Astrocyte of the cerebellum (primary cell): ENCODE measurements at regions not wholly inside any gene's neighbourhood (a gene's known extent, or its start where the extent isn't known, plus 50 kb on each side); places are given as distances from the start of the nearest gene placed in this dataset.
"Not testable (repeated sequence)": the region's sequence is repeated elsewhere in the genome, so short reads cannot be mapped to it uniquely, and the experiment has no call there.

Experiments
- DNase-seq: peaks from one replicate; pipeline ENCODE4 v3.0.0-alpha.2; 2011; ENCODE audit warnings: low read depth
- H3K4me3 ChIP-seq: 2 replicates; pipeline ENCODE4 v1.5.1; 2011; ENCODE audit warnings: mild to moderate bottlenecking, low read depth, low read length, moderate library complexity
- in situ Hi-C: cut with HindIII; loops from 2 replicates; pipeline ENCODE4 v1.10.0; 2017; ENCODE audit warnings: low sequenced_read_pairs
- TF ChIP-seq, protein P1 (sequence below): IDR thresholded peaks from 2 replicates; pipeline ENCODE4 v1.5.1; 2012; ENCODE audit warnings: low read length, low read depth, moderate library complexity, mild to moderate bottlenecking; ENCODE audit errors: missing control alignments

DNA sequence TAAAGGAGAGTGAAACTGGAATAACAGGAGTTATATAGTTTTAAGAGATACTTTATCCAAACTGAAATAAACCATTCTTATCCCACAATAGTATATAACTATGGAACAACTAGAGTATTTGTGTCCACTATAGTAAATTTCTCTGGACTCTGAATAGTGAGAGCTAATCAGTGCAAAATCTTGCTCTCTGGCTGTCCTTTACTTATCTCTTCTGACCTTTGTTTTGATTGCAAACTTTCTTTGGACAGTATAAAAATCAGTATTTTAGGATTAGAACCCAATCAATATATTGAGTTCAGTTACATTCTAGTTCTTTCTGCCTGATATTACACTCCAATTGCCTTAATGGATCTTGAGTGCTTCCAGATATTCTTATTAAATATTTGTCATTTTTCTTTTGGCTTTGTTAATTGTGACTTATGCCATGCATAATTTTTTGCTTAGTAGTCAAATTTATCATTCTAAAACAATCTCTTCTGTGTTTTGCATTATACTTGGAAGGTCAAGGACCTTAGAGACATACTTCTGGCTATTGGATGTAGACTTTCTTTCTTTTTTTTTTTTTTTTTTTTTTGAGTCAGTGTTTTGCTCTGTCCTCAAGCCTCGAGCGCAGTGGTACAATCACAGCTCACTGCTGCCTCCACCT lies 89.9 kb upstream of the AMN1 start:
- no peak for DNase-seq
- in situ Hi-C loops: no loop called here
- no peak overlapping the region for H3K4me3 ChIP-seq
- TF ChIP-seq, protein P1, sequence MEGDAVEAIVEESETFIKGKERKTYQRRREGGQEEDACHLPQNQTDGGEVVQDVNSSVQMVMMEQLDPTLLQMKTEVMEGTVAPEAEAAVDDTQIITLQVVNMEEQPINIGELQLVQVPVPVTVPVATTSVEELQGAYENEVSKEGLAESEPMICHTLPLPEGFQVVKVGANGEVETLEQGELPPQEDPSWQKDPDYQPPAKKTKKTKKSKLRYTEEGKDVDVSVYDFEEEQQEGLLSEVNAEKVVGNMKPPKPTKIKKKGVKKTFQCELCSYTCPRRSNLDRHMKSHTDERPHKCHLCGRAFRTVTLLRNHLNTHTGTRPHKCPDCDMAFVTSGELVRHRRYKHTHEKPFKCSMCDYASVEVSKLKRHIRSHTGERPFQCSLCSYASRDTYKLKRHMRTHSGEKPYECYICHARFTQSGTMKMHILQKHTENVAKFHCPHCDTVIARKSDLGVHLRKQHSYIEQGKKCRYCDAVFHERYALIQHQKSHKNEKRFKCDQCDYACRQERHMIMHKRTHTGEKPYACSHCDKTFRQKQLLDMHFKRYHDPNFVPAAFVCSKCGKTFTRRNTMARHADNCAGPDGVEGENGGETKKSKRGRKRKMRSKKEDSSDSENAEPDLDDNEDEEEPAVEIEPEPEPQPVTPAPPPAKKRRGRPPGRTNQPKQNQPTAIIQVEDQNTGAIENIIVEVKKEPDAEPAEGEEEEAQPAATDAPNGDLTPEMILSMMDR: no peak

DNA sequence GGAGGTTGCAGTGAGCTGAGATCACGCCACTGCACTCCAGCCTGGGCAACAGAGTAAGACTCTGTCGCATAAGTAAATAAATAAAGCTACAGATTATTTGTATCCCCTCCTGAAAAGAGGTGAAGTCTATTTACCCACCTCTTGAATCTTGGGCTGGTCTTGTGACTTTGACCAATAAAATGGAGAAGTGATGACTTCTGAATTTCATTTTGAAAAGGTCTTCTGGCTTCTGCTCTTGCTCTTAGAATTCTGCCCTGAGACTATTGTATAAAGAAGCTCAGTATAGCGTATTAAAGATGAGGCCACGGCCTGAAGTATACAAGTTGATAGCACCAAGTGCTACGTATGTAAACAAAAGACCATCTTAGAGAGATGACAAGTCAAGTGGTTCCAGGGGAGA lies 88.3 kb upstream of the AMN1 start:
- H3K4me3 ChIP-seq: no peak overlapping the region
- no peak for DNase-seq
- in situ Hi-C loops: no loop called here
- TF ChIP-seq, protein P1: no peak

DNA sequence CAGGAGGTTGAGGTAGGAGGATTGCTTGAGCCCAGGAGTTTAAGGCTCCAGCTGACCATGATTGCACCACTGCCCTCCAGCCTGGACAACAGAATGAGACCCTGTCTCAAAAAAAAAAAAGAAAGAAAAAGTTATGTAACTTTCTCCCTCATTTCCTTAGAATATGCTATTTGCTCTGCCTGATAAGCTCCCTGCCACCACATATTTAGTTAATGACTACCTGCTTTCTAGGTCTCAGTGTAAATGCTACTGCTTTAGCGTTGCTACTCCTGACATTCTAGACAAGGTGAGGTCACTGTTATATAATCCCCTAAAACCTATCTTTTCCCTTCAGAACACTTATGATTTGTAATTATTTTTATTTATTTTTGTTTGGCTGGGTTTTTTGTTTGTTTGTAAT lies 86.3 kb upstream of the AMN1 start:
- TF ChIP-seq, protein P1: no peak
- in situ Hi-C loops: no loop called here
- H3K4me3 ChIP-seq: no peak overlapping the region
- DNase-seq: no peak

DNA sequence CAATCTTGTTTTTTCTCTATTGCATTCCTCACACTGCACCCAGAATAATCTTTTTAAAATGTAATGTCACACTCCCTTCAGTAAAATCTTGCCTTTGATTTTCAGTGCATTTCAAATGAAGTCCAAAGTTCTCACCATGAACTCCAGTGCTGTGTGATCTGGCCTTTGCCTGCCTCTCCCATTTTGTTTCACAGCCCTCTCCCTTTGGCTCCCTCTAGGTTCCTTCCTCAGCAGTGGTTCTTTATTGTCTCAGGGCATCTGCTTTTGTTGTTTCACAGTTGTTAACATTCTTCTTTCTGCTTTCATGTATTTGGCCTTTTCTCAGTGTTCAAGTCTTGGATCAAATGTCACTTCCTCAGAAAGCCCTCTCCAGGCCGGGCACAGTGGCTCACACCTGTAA lies 84.5 kb upstream of the AMN1 start:
- in situ Hi-C loops: no loop called here
- H3K4me3 ChIP-seq: no peak overlapping the region
- TF ChIP-seq, protein P1: no peak
- no peak for DNase-seq

DNA sequence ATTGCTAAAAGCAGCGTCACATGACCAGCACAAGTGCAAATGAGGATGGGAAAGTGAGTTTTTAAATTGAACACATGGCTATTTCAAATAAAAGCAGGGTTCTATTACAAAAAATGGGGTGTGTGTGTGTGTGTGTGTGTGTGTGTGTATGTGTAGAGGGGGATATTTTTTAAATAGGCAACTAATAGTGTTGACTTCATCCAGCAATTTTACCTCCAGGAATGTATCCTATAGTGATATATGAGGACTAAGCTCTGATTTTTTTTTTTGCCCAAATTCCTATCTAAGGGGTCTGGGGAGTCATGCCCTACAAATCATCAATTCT lies 78.9 kb upstream of the AMN1 start:
- in situ Hi-C loops: no loop called here
- TF ChIP-seq, protein P1: no peak
- DNase-seq: no peak
- H3K4me3 ChIP-seq: no peak overlapping the region

DNA sequence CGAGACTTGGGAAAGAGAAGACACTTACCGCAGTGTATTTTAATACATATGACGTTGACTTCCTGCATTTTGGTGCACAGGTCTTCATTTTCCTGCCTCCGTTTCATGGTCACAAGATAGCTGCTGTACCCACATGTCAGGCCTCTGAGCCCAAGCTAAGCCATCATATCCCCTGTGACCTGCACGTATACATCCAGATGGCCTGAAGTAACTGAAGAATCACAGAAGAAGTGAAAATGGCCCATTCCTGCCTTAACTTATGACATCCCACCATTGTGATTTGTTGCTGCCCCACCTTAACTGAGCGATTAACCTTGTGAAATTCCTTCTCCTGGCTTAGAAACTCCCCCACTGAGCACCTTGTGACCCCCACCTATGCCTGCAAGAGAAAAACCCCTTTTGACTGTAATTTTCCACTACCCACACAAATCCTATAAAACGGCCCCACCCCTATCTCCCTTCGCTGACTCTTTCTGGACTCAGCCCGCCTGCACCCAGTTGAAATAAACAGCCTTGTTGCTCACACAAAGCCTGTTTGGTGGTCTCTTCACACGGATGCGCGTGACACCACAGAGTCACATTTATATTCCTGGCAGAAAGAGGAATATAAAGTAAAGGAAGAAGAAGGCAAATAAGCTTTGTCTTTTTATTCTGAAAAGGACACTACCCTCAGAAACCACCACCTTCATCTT lies 78.4 kb upstream of the AMN1 start:
- in situ Hi-C loops, DNase-seq, H3K4me3 ChIP-seq: not testable (repeated sequence)

DNA sequence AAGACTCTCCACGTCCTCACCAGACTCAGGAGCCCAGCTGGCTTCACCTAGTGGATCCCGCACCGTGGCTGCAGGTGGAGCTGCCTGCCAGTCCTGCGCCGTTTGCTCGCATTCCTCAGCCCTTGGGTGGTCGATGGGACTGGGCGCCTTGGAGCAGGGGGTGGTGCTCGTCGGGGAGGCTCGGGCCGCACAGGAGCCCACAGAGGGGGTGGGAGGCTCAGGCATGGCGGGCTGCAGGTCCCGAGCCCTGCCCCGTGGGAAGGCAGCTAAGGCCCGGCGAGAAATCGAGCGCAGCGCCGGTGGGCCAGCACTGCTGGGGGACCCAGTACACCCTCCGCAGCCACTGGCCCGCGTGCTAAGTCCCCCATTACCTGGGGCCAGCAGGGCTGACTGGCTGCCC lies 76.9 kb upstream of the AMN1 start:
- in situ Hi-C loops, DNase-seq, H3K4me3 ChIP-seq: not testable (repeated sequence)

DNA sequence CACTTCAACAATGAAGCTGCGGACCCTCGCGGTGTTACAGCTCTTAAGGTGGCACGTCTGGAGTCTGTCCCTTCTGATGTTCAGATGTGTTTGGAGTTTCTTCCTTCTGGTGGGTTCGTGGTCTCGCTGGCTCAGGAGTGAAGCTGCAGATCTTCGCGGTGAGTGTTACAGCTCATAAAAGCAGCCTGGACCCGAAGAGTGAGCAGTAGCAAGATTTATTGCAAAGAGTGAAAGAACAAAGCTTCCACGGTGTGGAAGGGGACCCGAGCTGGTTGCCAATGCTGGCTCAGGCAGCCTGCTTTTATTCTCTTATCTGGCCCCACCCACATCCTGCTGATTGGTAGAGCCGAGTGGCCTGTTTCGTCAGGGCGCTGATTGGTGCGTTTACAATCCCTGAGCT lies 75.9 kb upstream of the AMN1 start:
- DNase-seq, in situ Hi-C loops, H3K4me3 ChIP-seq: not testable (repeated sequence)
